Endodermal cell (in vitro differentiated cells): ENCODE measurements at regions not wholly inside any gene's neighbourhood (a gene's known extent, or its start where the extent isn't known, plus 50 kb on each side); places are given as distances from the start of the nearest gene placed in this dataset.

Experiments used
- DNase-seq: peaks from one replicate; pipeline ENCODE4 v3.0.0-alpha.2; 2017
- H3K27ac ChIP-seq: 2 replicates; pipeline ENCODE4 v1.5.1; 2013; ENCODE audit warnings: mild to moderate bottlenecking, low read depth, low read length, moderate library complexity
- H3K27me3 ChIP-seq: 2 replicates; pipeline ENCODE4 v1.6.1; 2013; ENCODE audit warnings: mild to moderate bottlenecking, low read length, moderate library complexity; ENCODE audit not compliant: insufficient read depth, control insufficient read depth, poor library complexity, severe bottlenecking
- H3K36me3 ChIP-seq: 2 replicates; pipeline ENCODE4 v1.7.0; 2013; ENCODE audit warnings: mild to moderate bottlenecking, low read length, moderate library complexity; ENCODE audit not compliant: control insufficient read depth, insufficient read depth
- H3K4me1 ChIP-seq: one replicate; pipeline ENCODE4 v1.7.0; 2013; ENCODE audit warnings: low read length; ENCODE audit not compliant: control insufficient read depth, insufficient read depth
- H3K4me3 ChIP-seq: 2 replicates; pipeline ENCODE4 v1.5.1; 2013; ENCODE audit warnings: mild to moderate bottlenecking, low read length, moderate library complexity
- H3K9ac ChIP-seq: 2 replicates; pipeline ENCODE4 v1.6.1; 2013; ENCODE audit warnings: mild to moderate bottlenecking, low read length, moderate library complexity; ENCODE audit not compliant: poor library complexity, severe bottlenecking; ENCODE audit errors: extremely low read depth
- H3K9me3 ChIP-seq: 2 replicates; pipeline ENCODE4 v1.6.1; 2013; ENCODE audit warnings: mild to moderate bottlenecking, low read length, moderate library complexity; ENCODE audit not compliant: control insufficient read depth
- H3K27ac Mint-ChIP-seq: 2 replicates; pipeline ENCODE4 v1.8.0; 2020; ENCODE audit warnings: mixed read lengths
- H3K27me3 Mint-ChIP-seq: 2 replicates; pipeline ENCODE4 v1.8.0; 2021; ENCODE audit warnings: mild to moderate bottlenecking, mixed read lengths; ENCODE audit not compliant: insufficient read depth
- H3K36me3 Mint-ChIP-seq: 2 replicates; pipeline ENCODE4 v1.8.0; 2020; ENCODE audit warnings: low read depth, mixed read lengths
- H3K4me1 Mint-ChIP-seq: 2 replicates; pipeline ENCODE4 v1.8.0; 2020; ENCODE audit warnings: mixed read lengths
- H3K4me3 Mint-ChIP-seq: 2 replicates; pipeline ENCODE4 v1.8.0; 2020; ENCODE audit warnings: mild to moderate bottlenecking, moderate library complexity, mixed read lengths
- H3K9me3 Mint-ChIP-seq: 2 replicates; pipeline ENCODE4 v1.8.0; 2020; ENCODE audit warnings: mild to moderate bottlenecking, mixed read lengths
- WGBS, 2 experiments: methylation state at CpG; one replicate each; pipeline versions ENCODE4 v1.1.5 to v1.1.7; 2013; ENCODE audit warnings: missing lambda C conversion rate in 2 of 2, mixed read lengths in 1 of 2; ENCODE audit not compliant: insufficient coverage in 1 of 2, insufficient read length in 1 of 2; 5-methylcytosine and 5-hydroxymethylcytosine counted together
- TF ChIP-seq, protein P1 (sequence below): fragments of 200-600 bp; sonication (generic); conservative IDR thresholded peaks from 2 replicates; pipeline ENCODE4 v1.5.0; 2021; ENCODE audit warnings: antibody characterized with exemption, mild to moderate bottlenecking

DNA sequence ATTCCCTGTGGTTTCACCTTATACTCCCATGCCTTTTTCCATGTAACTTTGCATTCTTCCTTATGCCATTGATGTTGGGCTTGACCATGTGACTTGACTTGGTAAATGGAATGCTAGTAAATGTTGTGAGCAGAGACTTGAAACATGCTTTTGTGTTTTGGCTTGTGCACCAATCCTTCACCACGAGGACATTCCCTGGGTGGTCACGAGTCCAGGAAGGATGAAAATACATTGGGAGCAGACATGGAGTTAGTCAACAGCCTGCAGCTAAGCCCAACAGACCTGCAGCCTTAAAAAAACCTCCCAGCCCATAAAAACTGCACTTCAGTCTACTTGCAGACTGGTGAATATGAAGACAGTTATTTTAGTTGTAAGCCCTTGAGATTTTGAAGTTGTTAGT lies 116.5 kb upstream of the SPATS2L start:
- Mint-ChIP-seq H3K27me3 (no peaks in the 10 kb centered on the region), H3K36me3 (no peaks in the 10 kb centered on the region)

DNA sequence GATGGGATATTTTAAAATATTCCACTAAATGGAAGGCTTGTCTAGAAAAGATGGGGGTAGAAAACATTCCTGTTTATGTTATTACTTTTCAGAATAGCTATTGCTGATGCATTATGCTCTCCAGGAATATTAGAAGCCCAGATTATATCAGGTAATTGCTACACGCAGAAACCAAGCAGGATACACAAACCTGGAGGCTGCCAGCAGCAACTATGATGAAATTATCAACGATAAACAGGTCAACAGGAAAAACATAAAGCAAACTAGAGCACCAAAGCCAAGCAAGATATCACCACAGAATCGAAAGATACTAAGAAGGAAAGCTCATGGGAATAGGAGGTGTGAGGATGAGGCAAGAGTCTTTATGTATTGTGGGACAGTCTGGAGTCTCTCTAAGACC lies 113.2 kb upstream of the SPATS2L start:
- Histone ChIP-seq H3K4me3 (no peak overlapping the region), H3K27me3 (no peaks in the 10 kb centered on the region), H3K9me3 (no peaks in the 10 kb centered on the region), H3K36me3 (no peaks in the 10 kb centered on the region), H3K4me1 (no peaks in the 10 kb centered on the region), H3K27ac (no peak overlapping the region), H3K9ac (no peak overlapping the region)
- no peak for DNase-seq
- no peaks in the 10 kb centered on the region for H3K4me1 Mint-ChIP-seq
- H3K36me3 Mint-ChIP-seq: no peaks in the 10 kb centered on the region
- no peaks in the 10 kb centered on the region for H3K27me3 Mint-ChIP-seq
- no peaks in the 10 kb centered on the region for H3K9me3 Mint-ChIP-seq
- no peak overlapping the region for H3K4me3 Mint-ChIP-seq
- TF ChIP-seq, protein P1, sequence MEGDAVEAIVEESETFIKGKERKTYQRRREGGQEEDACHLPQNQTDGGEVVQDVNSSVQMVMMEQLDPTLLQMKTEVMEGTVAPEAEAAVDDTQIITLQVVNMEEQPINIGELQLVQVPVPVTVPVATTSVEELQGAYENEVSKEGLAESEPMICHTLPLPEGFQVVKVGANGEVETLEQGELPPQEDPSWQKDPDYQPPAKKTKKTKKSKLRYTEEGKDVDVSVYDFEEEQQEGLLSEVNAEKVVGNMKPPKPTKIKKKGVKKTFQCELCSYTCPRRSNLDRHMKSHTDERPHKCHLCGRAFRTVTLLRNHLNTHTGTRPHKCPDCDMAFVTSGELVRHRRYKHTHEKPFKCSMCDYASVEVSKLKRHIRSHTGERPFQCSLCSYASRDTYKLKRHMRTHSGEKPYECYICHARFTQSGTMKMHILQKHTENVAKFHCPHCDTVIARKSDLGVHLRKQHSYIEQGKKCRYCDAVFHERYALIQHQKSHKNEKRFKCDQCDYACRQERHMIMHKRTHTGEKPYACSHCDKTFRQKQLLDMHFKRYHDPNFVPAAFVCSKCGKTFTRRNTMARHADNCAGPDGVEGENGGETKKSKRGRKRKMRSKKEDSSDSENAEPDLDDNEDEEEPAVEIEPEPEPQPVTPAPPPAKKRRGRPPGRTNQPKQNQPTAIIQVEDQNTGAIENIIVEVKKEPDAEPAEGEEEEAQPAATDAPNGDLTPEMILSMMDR: no peak
- no peak overlapping the region for H3K27ac Mint-ChIP-seq
- 90 to 97% methylated on average over 2 to 3 of the region's 3 CpGs for WGBS, 2 experiments

More for the DNA sequence above, 116.5 kb upstream of the SPATS2L start:
- no peaks in the 10 kb centered on the region for H3K9me3 ChIP-seq
- H3K4me1 Mint-ChIP-seq: peaks cover 4% of the 10 kb centered on the region
- TF ChIP-seq, protein P1: no peak
- H3K36me3 ChIP-seq: no peaks in the 10 kb centered on the region
- H3K4me3 Mint-ChIP-seq: no peak overlapping the region
- no peak overlapping the region for H3K9ac ChIP-seq
- H3K27ac Mint-ChIP-seq: no peak overlapping the region
- H3K27me3 ChIP-seq: no peaks in the 10 kb centered on the region
- H3K4me1 ChIP-seq: no peaks in the 10 kb centered on the region
- H3K4me3 ChIP-seq: no peak overlapping the region
- 79 to 96% methylated on average over 2 of the region's 2 CpGs for WGBS, 2 experiments
- H3K27ac ChIP-seq: no peak overlapping the region
- H3K9me3 Mint-ChIP-seq: no peaks in the 10 kb centered on the region
- DNase-seq: no peak

DNA sequence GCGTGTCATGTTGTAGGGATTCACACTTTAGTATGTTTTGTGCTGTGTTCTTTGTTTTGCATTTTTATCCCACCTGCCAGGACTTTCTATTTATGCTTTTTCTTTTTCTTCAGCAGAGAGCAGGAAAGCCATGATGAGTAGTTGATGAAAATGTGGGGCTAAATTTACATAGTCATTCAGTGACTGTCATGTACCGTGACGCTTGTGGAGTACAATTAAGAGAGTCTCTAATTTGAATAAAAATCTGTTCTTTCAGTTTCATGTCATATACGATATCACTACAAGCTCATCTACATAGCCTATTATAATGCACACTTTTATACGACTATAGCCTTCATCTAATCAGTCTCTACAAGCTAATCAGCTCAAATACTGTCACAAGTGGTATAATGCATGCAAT lies 112.7 kb upstream of the SPATS2L start:
- Histone ChIP-seq H3K27ac (no peak overlapping the region), H3K27me3 (no peaks in the 10 kb centered on the region), H3K9me3 (no peaks in the 10 kb centered on the region), H3K4me3 (no peak overlapping the region), H3K4me1 (no peaks in the 10 kb centered on the region), H3K9ac (no peak overlapping the region), H3K36me3 (no peaks in the 10 kb centered on the region)
- Mint-ChIP-seq H3K27me3 (no peaks in the 10 kb centered on the region), H3K36me3 (no peaks in the 10 kb centered on the region), H3K27ac (no peak overlapping the region), H3K9me3 (no peaks in the 10 kb centered on the region), H3K4me1 (no peaks in the 10 kb centered on the region), H3K4me3 (no peak overlapping the region)
- TF ChIP-seq, protein P1: no peak
- 86 to 88% methylated on average over 3 to 5 of the region's 5 CpGs for WGBS, 2 experiments
- DNase-seq: no peak
